H7 (cell line): ENCODE measurements at regions not wholly inside any gene's neighbourhood (a gene's known extent, or its start where the extent isn't known, plus 50 kb on each side); places are given as distances from the start of the nearest gene placed in this dataset.

Experiments used
- DNase-seq: peaks from one replicate; pipeline ENCODE4 v3.0.0; 2012
- H3K27me3 ChIP-seq: 2 replicates; pipeline ENCODE4 v1.6.0; 2011; ENCODE audit warnings: mild to moderate bottlenecking, low read length; ENCODE audit not compliant: control insufficient read depth, insufficient read depth
- H3K36me3 ChIP-seq: replicated peaks from 2 replicates; pipeline ENCODE4 v1.5.1; 2011; ENCODE audit warnings: low read length; ENCODE audit not compliant: control insufficient read depth, insufficient read depth
- H3K4me3 ChIP-seq: 2 replicates; pipeline ENCODE4 v1.5.1; 2011; ENCODE audit warnings: low read depth, mild to moderate bottlenecking, control low read depth, low read length, moderate library complexity; ENCODE audit not compliant: insufficient read depth

GRCh38 chr11:56890584-56891305 is 98.0 kb upstream of the OR5AK2 start:
- Histone ChIP-seq H3K27me3 (no peaks in the 10 kb centered on the region), H3K36me3 (no peaks in the 10 kb centered on the region)

DNA sequence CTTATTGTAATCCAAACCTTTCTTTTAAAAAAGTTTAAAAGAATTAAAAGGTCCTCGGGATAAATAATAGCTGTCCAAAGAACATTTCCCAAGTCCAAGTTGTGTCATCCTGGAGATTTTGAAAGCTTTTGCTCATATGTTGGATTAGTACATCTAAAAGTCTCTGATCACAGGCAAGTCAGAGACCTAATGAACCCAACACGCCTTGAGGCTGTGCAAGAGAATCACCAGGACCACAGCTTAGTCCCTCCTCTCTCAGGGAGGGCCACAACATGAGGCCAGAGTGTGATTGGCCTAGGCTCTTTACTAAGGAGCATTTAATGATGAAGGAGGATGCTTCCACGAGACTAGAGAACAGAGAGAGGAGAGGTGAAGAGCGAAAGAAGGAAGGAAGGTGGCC is 98.7 kb upstream of the OR5AK2 start:
- no peak overlapping the region for H3K4me3 ChIP-seq
- H3K36me3 ChIP-seq, result no peaks in the 10 kb centered on the region
- DNase-seq, result no peak
- H3K27me3 ChIP-seq, result no peaks in the 10 kb centered on the region

More at GRCh38 chr11:56890584-56891305, 98.0 kb upstream of the OR5AK2 start:
- no peak for DNase-seq
- no peak overlapping the region for H3K4me3 ChIP-seq

DNA sequence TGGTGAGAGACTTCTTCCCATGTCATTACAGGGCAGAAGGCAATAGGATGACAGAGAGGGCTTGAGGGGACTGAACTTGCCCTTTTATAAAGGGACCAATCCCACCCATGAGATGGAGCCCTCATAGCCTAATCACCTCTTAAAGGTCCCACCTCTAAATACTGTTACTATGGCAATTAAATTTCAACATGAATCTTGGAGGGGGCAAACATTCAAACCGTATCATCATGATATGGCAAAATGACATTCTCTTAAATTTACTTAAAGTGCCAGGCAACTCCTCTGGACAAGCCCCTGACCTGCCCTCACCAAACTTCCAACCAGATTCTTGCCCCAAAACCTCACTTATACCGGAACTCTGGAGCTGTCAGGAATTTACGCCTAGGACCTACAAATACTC is 100.8 kb upstream of the OR5AK2 start:
- H3K27me3 ChIP-seq, result no peaks in the 10 kb centered on the region
- H3K4me3 ChIP-seq, result no peak overlapping the region
- H3K36me3 ChIP-seq, result no peaks in the 10 kb centered on the region
- DNase-seq, result no peak

- Histone ChIP-seq H3K4me3 (no peak overlapping the region), H3K36me3 (no peaks in the 10 kb centered on the region), H3K27me3 (no peaks in the 10 kb centered on the region)
- no peak for DNase-seq
Observed at GRCh38 chr11:56886455-56886854, 102.3 kb upstream of the OR5AK2 start.

GRCh38 chr11:56885854-56886253 is 102.9 kb upstream of the OR5AK2 start:
- DNase-seq, result no peak

GRCh38 chr11:56885177-56885576 is 103.5 kb upstream of the OR5AK2 start:
- no peak for DNase-seq
- no peaks in the 10 kb centered on the region for H3K27me3 ChIP-seq
- no peaks in the 10 kb centered on the region for H3K36me3 ChIP-seq
- H3K4me3 ChIP-seq, result no peak overlapping the region

More at GRCh38 chr11:56885854-56886253, 102.9 kb upstream of the OR5AK2 start:
- Histone ChIP-seq H3K36me3 (no peaks in the 10 kb centered on the region), H3K27me3 (no peaks in the 10 kb centered on the region), H3K4me3 (no peak overlapping the region)

DNA sequence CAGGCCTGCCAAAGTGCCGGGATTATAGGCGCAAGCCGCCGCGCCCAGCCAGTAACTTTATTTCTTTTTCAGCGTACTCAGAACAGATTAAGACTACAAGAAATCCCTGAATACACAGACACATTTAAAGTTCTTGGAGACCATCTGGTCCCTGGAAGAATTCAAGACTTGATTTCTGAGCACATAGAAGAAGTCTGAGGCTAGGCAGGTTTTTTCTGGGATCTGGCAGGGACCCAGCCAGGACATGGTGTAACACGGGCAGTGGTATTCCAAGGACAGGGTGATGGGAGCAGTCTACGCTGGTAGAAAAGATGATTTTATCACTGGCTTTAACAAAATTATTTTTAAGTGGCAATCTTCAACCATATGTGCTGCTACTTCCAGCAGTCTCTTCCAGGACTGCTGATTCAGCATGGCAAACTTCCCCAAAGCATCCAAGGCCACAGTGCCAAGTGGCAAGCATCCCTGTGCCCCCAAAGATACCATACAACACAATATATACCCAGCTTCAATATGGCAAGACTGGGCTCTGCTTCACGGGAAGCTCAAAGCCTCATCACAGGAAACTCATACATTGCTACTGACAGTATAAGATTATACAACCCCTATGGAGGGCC is 105.2 kb upstream of the OR5AK2 start:
- H3K27me3 ChIP-seq, result no peaks in the 10 kb centered on the region
- no peaks in the 10 kb centered on the region for H3K36me3 ChIP-seq
- no peak overlapping the region for H3K4me3 ChIP-seq
- DNase-seq, result no peak

DNA sequence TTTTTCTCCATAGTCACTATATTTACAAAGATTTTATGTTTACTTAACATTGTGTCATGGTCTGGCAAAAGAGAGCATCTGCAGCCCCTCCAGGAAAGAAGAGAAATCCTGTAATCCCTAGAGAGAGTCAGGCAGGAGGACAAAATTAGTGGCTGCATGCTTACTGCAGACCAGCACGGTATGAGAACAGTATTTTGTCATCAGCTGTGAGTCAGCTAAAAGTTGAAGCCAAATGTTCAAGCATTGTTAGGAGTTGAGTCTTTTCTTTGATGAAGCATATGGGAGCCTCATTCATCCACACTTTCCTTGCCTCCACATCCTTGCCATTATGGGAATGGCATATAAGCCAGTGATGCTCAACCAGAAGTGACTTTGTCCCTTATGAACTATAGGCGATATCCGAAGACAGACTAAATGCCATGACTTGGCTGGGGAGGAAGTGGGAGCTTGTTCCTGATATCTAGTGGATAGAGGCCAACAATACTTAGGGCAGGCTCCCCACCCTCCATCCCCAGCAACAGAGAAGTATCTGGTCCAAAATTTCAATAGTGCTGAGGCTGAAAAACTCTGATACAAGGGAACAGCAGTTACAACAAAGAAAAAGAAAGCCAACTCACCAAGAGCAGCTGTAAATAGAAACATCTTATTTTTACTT is 112.0 kb upstream of the OR5AK2 start:
- Histone ChIP-seq H3K36me3 (no peaks in the 10 kb centered on the region), H3K27me3 (no peaks in the 10 kb centered on the region), H3K4me3 (no peak overlapping the region)
- no peak for DNase-seq

DNA sequence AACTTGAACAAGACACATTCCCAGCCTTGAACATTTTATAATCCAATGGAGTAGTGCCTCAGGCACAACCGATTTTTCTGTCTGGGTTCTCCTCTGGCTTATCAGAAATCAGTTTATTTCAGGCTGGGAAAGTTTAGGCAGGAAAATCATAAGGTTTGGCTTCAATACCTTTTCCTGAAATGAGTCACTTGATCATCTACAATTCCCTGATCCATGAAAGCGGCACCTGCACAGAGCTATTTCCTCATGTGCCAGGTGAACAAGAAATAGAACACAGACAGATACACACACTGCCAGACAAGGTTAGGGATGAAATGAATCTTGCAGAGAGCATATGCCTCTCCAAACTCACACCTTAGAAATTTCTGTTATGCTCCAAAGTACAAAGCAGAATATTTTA is 106.7 kb upstream of the OR9G4 start:
- Histone ChIP-seq H3K27me3 (no peaks in the 10 kb centered on the region), H3K36me3 (no peaks in the 10 kb centered on the region), H3K4me3 (no peak overlapping the region)
- DNase-seq, result no peak

DNA sequence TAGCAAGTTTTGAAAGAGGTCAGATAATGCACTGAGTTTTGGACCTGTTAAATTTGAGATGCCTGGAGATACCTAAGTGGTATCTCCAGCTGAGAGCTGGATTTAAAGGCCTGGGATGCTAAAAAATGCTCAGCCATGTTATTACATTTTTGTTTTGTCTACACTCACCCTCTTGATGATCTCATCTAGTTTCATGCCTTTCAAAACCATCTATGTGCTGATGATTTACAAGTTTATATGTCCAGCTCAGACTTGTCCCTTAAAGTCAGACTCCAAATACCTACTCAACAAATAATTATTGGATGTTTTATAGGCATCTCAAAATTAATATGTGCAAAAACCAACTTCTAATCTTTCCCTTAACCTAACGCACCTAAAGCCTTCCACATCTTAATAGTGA is 103.6 kb upstream of the OR9G4 start:
- Histone ChIP-seq H3K36me3 (no peaks in the 10 kb centered on the region), H3K27me3 (no peaks in the 10 kb centered on the region), H3K4me3 (no peak overlapping the region)
- DNase-seq, result no peak

DNA sequence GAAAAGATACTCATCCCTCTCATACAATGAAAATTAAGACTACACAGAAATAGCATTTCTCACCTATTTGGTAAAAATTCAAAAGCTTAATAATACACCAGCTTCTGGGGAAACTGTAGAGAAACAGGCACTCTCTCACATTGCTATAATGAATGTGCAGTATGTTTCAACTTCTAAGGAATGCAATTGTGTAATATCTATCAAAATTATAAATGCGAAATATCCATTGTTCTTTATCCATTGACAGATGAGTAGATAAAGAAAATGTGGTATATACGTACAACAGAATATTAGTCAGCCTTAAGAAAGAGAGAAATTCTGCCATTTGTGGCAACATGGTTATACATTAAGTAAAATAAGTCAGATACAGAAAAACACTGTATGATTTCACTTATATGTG is 101.4 kb upstream of the OR9G4 start:
- Histone ChIP-seq H3K36me3 (no peaks in the 10 kb centered on the region), H3K27me3 (no peaks in the 10 kb centered on the region), H3K4me3 (no peak overlapping the region)
- DNase-seq, result no peak

- H3K4me3 ChIP-seq, result no peak overlapping the region
- no peaks in the 10 kb centered on the region for H3K27me3 ChIP-seq
- DNase-seq, result no peak
- H3K36me3 ChIP-seq, result no peaks in the 10 kb centered on the region
Observed at GRCh38 chr11:56849250-56849649, 100.8 kb upstream of the OR9G4 start.

DNA sequence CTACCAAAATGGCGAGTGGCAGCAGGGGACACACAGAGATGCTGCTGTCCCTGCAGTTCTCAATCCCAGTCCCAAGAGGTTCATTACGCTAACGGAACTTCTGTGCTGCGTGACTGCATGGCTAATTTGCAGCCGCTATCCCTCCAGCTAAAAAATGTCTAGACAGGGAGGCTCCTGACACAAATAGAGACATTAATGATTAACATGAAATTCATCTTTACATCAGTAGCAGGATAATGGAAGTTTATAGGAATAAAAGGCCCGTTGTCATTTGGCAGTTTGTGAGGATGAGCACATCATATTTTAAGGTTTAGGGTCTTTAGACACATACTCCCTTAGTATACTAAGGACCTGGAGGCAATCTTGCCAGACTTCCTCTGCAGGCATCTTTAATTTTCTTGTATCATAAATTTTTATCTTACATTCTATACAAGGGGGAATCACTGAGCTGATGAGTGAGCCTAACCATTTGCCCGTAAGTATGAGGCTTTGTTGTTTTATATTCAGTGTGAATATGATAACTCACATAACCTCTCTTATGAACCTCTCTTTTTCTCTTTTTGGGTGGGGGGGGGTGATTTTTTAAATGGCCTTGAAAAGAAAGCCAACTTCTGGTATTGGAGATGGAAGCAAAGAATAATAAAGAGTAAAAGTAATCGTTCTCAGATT is 99.8 kb upstream of the OR9G4 start:
- Histone ChIP-seq H3K36me3 (no peaks in the 10 kb centered on the region), H3K27me3 (no peaks in the 10 kb centered on the region), H3K4me3 (no peak overlapping the region)
- DNase-seq, result no peak

DNA sequence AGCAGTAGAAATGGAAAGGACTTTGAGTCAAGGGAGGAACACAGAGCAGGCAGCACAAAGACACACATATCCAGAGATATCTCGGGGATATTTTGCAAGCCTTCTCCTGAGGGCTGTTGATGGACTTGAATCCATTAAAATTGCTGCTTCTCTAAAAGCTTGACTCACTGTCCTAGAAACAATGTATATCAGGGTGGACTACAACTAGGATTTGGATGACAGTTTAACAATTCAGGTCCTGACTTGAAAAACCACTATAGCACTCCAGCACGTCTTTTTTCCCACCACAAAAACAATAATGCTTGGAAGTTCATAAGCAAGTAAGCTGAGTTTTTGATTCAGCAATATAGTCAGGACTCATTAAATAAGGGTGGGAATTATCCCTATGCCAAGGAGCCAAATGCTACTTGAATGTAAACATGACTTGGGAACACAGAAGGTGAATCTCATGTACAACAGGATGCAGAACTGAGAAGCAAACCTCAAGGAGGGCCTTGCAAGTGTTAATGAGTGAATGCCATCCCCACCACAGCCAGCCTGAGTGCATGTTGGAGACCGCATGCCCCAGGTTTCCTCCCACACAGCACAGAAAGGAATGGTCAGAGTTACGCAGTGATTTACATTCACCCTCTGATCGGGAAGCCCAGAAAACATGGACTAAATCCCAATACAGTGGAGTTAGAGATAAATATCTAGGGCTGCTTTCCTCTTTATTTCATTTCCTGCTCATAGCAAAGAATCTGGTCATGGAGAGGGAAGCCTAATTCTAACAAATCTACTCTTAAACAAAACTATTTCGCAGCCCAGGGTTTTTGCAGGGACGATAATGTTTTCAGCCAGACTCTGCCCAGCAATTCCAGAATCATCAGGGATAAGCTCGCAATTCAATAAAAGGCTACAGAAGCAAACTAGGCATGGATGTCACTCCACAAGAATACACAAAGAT is 98.4 kb upstream of the OR9G4 start:
- Histone ChIP-seq H3K36me3 (no peaks in the 10 kb centered on the region), H3K4me3 (no peak overlapping the region), H3K27me3 (no peaks in the 10 kb centered on the region)
- DNase-seq, result no peak
